22Rv1 (cell line): ENCODE measurements at regions not wholly inside any gene's neighbourhood (a gene's known extent, or its start where the extent isn't known, plus 50 kb on each side); places are given as distances from the start of the nearest gene placed in this dataset.

ENCODE experiments used
- CTCF ChIP-seq: fragments of 450-650 bp; IDR thresholded peaks from 2 replicates; pipeline ENCODE4 v1.5.1; 2017; ENCODE audit warnings: mild to moderate bottlenecking
- ZFX ChIP-seq: fragments of 450-650 bp; IDR thresholded peaks from 2 replicates; pipeline ENCODE4 v1.6.1; 2017; ENCODE audit warnings: antibody characterized with exemption, borderline replicate concordance

DNA sequence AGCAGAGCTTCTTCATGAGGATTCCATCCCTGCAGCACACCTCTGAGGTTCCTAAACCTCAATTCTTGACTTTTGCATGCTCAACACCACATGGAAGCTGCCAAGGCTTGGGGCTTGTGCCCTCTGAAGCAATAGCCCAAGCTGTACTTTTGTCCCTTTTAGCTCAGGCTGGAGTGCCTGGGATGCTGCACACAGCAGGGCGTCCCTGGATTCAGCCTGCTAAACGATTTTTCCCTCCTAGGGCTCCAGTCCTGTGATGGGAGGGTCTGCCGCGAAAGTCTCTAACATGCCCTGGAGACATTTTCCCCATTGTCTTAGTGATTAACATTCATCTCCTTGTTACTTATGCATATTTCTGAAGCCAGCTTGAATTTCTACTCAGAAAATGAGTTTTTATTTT, 98.3 kb downstream of the SLITRK5 start:
- TF ChIP-seq CTCF: no peak
- no peak for TF ChIP-seq ZFX
